Right lobe of liver (tissue), 4 donors: ENCODE measurements at regions not wholly inside any gene's neighbourhood (a gene's known extent, or its start where the extent isn't known, plus 50 kb on each side); places are given as distances from the start of the nearest gene placed in this dataset.

Experiments used
- POLR2A ChIP-seq: fragments of 450-650 bp; IDR thresholded peaks from one replicate; pipeline ENCODE4 v1.6.1; 2017; ENCODE audit warnings: antibody characterized with exemption, mild to moderate bottlenecking
- TF ChIP-seq, protein P1 (sequence below), 4 donors: fragments of 200-600 bp in 3 of 4; fragments of 450-650 bp in 1 of 4; IDR thresholded peaks; one replicate each; pipeline versions ENCODE4 v1.5.1 to v1.8.0; 2016 to 2022; ENCODE audit warnings: antibody characterized with exemption in 4 of 4, mild to moderate bottlenecking in 2 of 4
- donor health status: DM: no; HTN: no; CAD: no.
- donor health status: DM: no; HTN: no; CAD: no.
- donor health status: DM: no; HTN: yes; CAD: no.

DNA sequence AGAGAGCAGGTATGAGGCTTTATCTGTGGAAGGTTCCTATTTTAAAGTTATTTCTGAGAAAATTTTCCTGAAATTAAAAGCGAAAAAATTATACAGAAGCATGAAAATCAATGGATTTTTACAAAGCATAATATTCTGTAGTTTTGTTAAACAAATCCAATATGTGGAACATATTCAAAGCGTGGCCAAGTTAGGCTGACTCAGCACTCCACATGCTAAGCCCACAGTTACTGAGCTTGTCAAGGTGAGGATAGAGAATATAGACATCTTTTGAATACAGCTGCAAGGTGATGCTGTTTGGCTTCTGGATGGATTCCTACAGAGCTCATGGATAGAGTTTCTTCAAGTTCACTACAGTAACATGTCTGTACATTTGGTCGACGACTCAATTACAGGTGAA, 302.5 kb downstream of the C3orf38 start:
- TF ChIP-seq POLR2A = no peak
- TF ChIP-seq, protein P1, sequence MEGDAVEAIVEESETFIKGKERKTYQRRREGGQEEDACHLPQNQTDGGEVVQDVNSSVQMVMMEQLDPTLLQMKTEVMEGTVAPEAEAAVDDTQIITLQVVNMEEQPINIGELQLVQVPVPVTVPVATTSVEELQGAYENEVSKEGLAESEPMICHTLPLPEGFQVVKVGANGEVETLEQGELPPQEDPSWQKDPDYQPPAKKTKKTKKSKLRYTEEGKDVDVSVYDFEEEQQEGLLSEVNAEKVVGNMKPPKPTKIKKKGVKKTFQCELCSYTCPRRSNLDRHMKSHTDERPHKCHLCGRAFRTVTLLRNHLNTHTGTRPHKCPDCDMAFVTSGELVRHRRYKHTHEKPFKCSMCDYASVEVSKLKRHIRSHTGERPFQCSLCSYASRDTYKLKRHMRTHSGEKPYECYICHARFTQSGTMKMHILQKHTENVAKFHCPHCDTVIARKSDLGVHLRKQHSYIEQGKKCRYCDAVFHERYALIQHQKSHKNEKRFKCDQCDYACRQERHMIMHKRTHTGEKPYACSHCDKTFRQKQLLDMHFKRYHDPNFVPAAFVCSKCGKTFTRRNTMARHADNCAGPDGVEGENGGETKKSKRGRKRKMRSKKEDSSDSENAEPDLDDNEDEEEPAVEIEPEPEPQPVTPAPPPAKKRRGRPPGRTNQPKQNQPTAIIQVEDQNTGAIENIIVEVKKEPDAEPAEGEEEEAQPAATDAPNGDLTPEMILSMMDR (IDR thresholded peaks at IDR 0.05) = no peak
